IMR-90 (cell line): ENCODE measurements at regions not wholly inside any gene's neighbourhood (a gene's known extent, or its start where the extent isn't known, plus 50 kb on each side); places are given as distances from the start of the nearest gene placed in this dataset.

ENCODE experiments used
- ATAC-seq: fragments of 200-7000 bp; cut with Tn5 transposase; 2 replicates; pipeline ENCODE4 v1.9.1; 2020; ENCODE audit warnings: low read depth, mild to moderate bottlenecking, moderate library complexity
- BruUV-seq: library from RNA; stranded (reverse); fragments of 400-500 nt; replicated peaks from 2 replicates; lab custom pipeline; 2021; lab: Mats Ljungman, UMichigan
- CTCF ChIA-PET: fragments of 300-600 bp; formaldehyde crosslinking; extraction: SDS; loops from one replicate; lab custom pipeline; 2021; ENCODE audit warnings: antibody characterized with exemption; lab: Yijun Ruan, JAX
- POLR2A ChIA-PET: fragments of 300-600 bp; sonication (Branson Sonifier 250); formaldehyde crosslinking; loops from one replicate; lab custom pipeline; 2022; ENCODE audit warnings: antibody characterized with exemption; ENCODE audit not compliant: unreplicated experiment; lab: Charles Lee
- DNase-seq: peaks from one replicate; pipeline ENCODE4 v3.0.0; 2013
- H2AFZ ChIP-seq: replicated peaks from 2 replicates; pipeline ENCODE3; 2013; ENCODE audit warnings: low read length, mild to moderate bottlenecking; ENCODE audit not compliant: poor library complexity
- H2AK5ac ChIP-seq: 2 replicates; pipeline ENCODE4 v1.6.1; 2013; ENCODE audit warnings: low read depth, low read length, inconsistent platforms
- H2AK9ac ChIP-seq: replicated peaks from 2 replicates; pipeline ENCODE3; 2013; ENCODE audit warnings: mild to moderate bottlenecking, low read depth, low read length, moderate library complexity; ENCODE audit not compliant: poor library complexity
- H2BK120ac ChIP-seq: 2 replicates; pipeline ENCODE4 v1.6.1; 2013; ENCODE audit warnings: low read depth, low read length, inconsistent platforms
- H2BK15ac ChIP-seq: 3 replicates; pipeline ENCODE4 v1.6.1; 2013; ENCODE audit warnings: low read depth, low read length, inconsistent platforms
- H2BK20ac ChIP-seq: 2 replicates; pipeline ENCODE4 v1.6.1; 2013; ENCODE audit warnings: low read depth, mild to moderate bottlenecking, inconsistent platforms, low read length, moderate library complexity
- H2BK5ac ChIP-seq: 2 replicates; pipeline ENCODE4 v1.6.1; 2013; ENCODE audit warnings: mild to moderate bottlenecking, low read depth, low read length, inconsistent platforms; ENCODE audit not compliant: poor library complexity, severe bottlenecking
- H3K14ac ChIP-seq: replicated peaks from 2 replicates; pipeline ENCODE4 v1.6.1; 2013; ENCODE audit warnings: low read depth, low read length, inconsistent platforms
- H3K18ac ChIP-seq: 2 replicates; pipeline ENCODE4 v1.6.1; 2013; ENCODE audit warnings: low read depth, low read length, control low read depth
- H3K23ac ChIP-seq: 2 replicates; pipeline ENCODE4 v1.6.1; 2013; ENCODE audit warnings: low read depth, low read length, inconsistent platforms
- H3K27ac ChIP-seq: 2 replicates; pipeline ENCODE4 v1.5.1; 2013; ENCODE audit warnings: mild to moderate bottlenecking, control low read depth, low read length; ENCODE audit not compliant: insufficient read depth
- H3K27me3 ChIP-seq: 2 replicates; pipeline ENCODE4 v1.6.1; 2013; ENCODE audit warnings: low read length; ENCODE audit not compliant: control insufficient read depth, insufficient read depth
- H3K36me3 ChIP-seq: 2 replicates; pipeline ENCODE4 v1.6.1; 2013; ENCODE audit warnings: low read length, mixed read lengths; ENCODE audit not compliant: control insufficient read depth, insufficient read depth
- H3K4ac ChIP-seq: 2 replicates; pipeline ENCODE4 v1.6.1; 2013; ENCODE audit warnings: low read depth, low read length, inconsistent platforms
- H3K4me1 ChIP-seq: 2 replicates; pipeline ENCODE4 v1.6.1; 2013; ENCODE audit warnings: low read length, mixed read lengths; ENCODE audit not compliant: control insufficient read depth, insufficient read depth
- H3K4me2 ChIP-seq: 2 replicates; pipeline ENCODE4 v1.6.1; 2013; ENCODE audit warnings: low read depth, mild to moderate bottlenecking, control low read depth, low read length, moderate library complexity
- H3K4me3 ChIP-seq: 2 replicates; pipeline ENCODE4 v1.5.1; 2013; ENCODE audit warnings: low read depth, mild to moderate bottlenecking, control low read depth, low read length, moderate library complexity; ENCODE audit not compliant: insufficient read depth
- H3K56ac ChIP-seq: 2 replicates; pipeline ENCODE4 v1.6.1; 2013; ENCODE audit warnings: low read length, inconsistent platforms; ENCODE audit not compliant: insufficient read depth; ENCODE audit errors: extremely low read depth
- H3K79me1 ChIP-seq, 2 experiments: 2 replicates each; pipeline ENCODE4 v1.6.1; 2013; ENCODE audit warnings: low read length in 2 of 2, inconsistent platforms in 1 of 2, low read depth in 1 of 2
- H3K9ac ChIP-seq: 2 replicates; pipeline ENCODE4 v1.6.1; 2013; ENCODE audit warnings: low read depth, low read length, control low read depth
- H3K9me1 ChIP-seq: 2 replicates; pipeline ENCODE4 v1.6.1; 2013; ENCODE audit warnings: low read length, inconsistent platforms; ENCODE audit not compliant: insufficient read depth
- H3K9me3 ChIP-seq: 2 replicates; pipeline ENCODE4 v1.6.1; 2013; ENCODE audit warnings: low read length; ENCODE audit not compliant: control insufficient read depth, insufficient read depth
- H4K20me1 ChIP-seq: 2 replicates; pipeline ENCODE4 v1.6.1; 2013; ENCODE audit warnings: low read length, inconsistent platforms; ENCODE audit not compliant: insufficient read depth
- H4K5ac ChIP-seq: 2 replicates; pipeline ENCODE4 v1.6.1; 2013; ENCODE audit warnings: mild to moderate bottlenecking, low read depth, low read length, control low read depth
- H4K8ac ChIP-seq, 2 experiments: 2 replicates each; pipeline ENCODE4 v1.6.1; 2013; ENCODE audit warnings: low read depth in 2 of 2, low read length in 2 of 2, control low read depth in 1 of 2, inconsistent platforms in 1 of 2
- H4K91ac ChIP-seq: 2 replicates; pipeline ENCODE4 v1.6.1; 2013; ENCODE audit warnings: low read depth, low read length, inconsistent platforms; ENCODE audit not compliant: insufficient read depth
- CHD1 ChIP-seq: IDR thresholded peaks from 2 replicates; pipeline ENCODE4 v1.6.1; 2012; ENCODE audit warnings: low read depth, low read length, improper control_type of control experiment
- NFE2L2 ChIP-seq: fragments of 150-350 bp; IDR thresholded peaks from 2 replicates; pipeline ENCODE4 v1.6.1; 2016; ENCODE audit warnings: low read depth, mild to moderate bottlenecking, low read length
- SMC3 ChIP-seq: fragments of 150-350 bp; IDR thresholded peaks from 2 replicates; pipeline ENCODE4 v1.6.1; 2016; ENCODE audit warnings: low read depth, mild to moderate bottlenecking, antibody characterized with exemption, low read length, moderate library complexity
- WGBS, 2 experiments: methylation state at CpG; one replicate each; pipeline versions ENCODE4 v1.1.5 to v1.1.7; 2013; ENCODE audit warnings: missing lambda C conversion rate in 2 of 2; ENCODE audit not compliant: insufficient read length in 1 of 2; ENCODE audit errors: extremely low coverage in 2 of 2; 5-methylcytosine and 5-hydroxymethylcytosine counted together
- dilution Hi-C: fragments of 300-500 bp; cut with HindIII; formaldehyde crosslinking; loops from one replicate; pipeline ENCODE4 v1.14.3; 2018; ENCODE audit warnings: low sequenced_read_pairs; ENCODE audit not compliant: unreplicated experiment
- in situ Hi-C: fragments of 300-500 bp; cut with MboI; formaldehyde crosslinking; loops from 3 replicates; pipeline ENCODE4 v1.14.3; 2019; ENCODE audit warnings: low sequenced_read_pairs, inconsistent platforms, mixed read lengths
- intact Hi-C: fragments of 100-400 bp; cut with micrococcal nuclease; formaldehyde crosslinking; loops from 2 replicates; pipeline ENCODE4 v1.10.0; 2022

DNA sequence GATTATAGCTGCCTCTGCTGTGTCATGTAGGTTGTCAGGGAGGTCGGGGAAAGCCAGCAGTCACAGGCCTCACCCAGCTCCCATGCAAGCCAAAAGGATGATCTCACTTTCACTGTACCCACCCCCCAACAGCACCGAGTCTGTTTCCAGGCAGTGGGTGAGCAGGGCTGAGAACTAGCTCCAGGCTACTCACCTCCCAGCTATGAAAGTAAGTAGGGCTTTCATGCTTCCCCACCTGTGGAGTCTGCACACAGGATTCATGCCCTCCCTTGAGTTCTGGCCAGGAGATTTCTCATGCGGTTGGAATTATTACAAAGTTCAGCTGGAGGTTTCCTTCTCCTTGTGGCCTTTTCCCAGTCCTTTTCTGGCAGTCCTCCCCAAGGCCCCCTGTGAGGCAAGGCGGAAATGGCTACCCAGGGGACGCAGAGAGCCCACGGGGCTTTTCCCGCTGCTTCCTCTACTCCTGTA lies 356.2 kb downstream of the SV2B start:
- Histone ChIP-seq H3K27me3 (no peaks in the 10 kb centered on the region), H2AFZ (peak overlapping the region; percentile 53), H3K14ac (peak overlapping the region; percentile 82), H4K91ac (peak overlapping the region; percentile 56; the same call in 1 of the 2 replicates), H3K27ac (no peak overlapping the region), H3K23ac (no peak overlapping the region; the same call in 1 of the 2 replicates), H2BK20ac (peak overlapping the region; percentile 80; the same call in 1 of the 2 replicates), H3K9me3 (no peaks in the 10 kb centered on the region), H3K4me1 (peaks cover 9% of the 10 kb centered on the region), H3K79me1 (no peaks in the 10 kb centered on the region), H2BK15ac (no peak overlapping the region), H3K4ac (peak overlapping the region; percentile 48; the same call in 1 of the 2 replicates), H4K5ac (no peak overlapping the region), H3K4me3 (no peak overlapping the region), H2BK120ac (peak overlapping the region; percentile 84), H3K56ac (peak overlapping the region; percentile 23; the same call in 1 of the 2 replicates), H3K9me1 (no peaks in the 10 kb centered on the region), H3K4me2 (no peak overlapping the region), H3K36me3 (no peaks in the 10 kb centered on the region), H2AK5ac (no peak overlapping the region), H3K18ac (peak overlapping the region; percentile 6; the same call in 1 of the 2 replicates), H3K9ac (no peak overlapping the region), H2BK5ac (peak overlapping the region; percentile 64), H4K20me1 (no peaks in the 10 kb centered on the region), H4K8ac (peak overlapping the region in 1 of 2 experiments; percentile 71; a peak in 2 of 4 replicates), H2AK9ac (no peak overlapping the region)
- DNase-seq (peak; percentile 87), ATAC-seq (peak; percentile 59)
- intact Hi-C loops = no loop called here
- ChIA-PET POLR2A (no interaction called here), CTCF (no interaction called here)
- no CpG with 5 or more reads among the region's 7 CpGs for WGBS, 2 experiments
- in situ Hi-C loops = no loop called here
- no TSS peak for BruUV-seq
- dilution Hi-C loops = no loop called here
- TF ChIP-seq SMC3 (no peak), CHD1 (no peak), NFE2L2 (no peak)
